ENCODE measurements at regions not wholly inside any gene's neighbourhood (a gene's known extent, or its start where the extent isn't known, plus 50 kb on each side); places are given as distances from the start of the nearest gene placed in this dataset.

DNA sequence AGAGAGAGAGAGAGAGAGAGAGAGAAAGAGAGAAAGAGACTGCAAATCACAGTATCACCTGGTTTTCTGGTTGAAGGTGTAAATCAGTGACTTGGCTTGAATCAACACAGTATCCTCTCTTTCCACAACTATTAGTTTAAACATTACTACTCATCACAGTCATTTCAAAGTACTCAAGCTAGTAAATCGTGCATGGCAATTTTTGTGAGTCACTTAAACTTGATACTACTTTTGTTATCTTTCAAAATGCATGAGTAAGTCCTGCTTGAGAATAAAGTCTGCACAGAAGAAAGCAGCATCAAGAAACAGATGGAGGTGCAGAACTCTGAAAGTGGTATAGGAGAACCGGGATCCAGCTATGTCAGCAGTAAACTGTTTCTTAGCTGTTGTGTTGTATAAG is 535.4 kb downstream of the CDH8 start:
- Histone ChIP-seq H3K4me1 (ENCODE audit: control insufficient read depth, insufficient read depth, low read length) (no peaks in the 10 kb centered on the region), H3K9me3 (replicated peaks; ENCODE audit: control insufficient read depth, insufficient read depth, low read length) (no peaks in the 10 kb centered on the region), H3K4me3 (no peak overlapping the region), H4K20me1 (ENCODE audit: control insufficient read depth, insufficient read depth) (no peaks in the 10 kb centered on the region), H3K36me3 (ENCODE audit: control insufficient read depth in 2 of 2, insufficient read depth in 2 of 2, low read length in 1 of 2) (no peaks in the 10 kb centered on the region), H3K27ac (ENCODE audit: control insufficient read depth, insufficient read depth) (no peak overlapping the region), H3K79me2 (ENCODE audit: control insufficient read depth, insufficient read depth, low read length) (no peaks in the 10 kb centered on the region), H3K4me2 (ENCODE audit: control insufficient read depth, insufficient read depth) (no peak overlapping the region), H3K27me3 (replicated peaks in 1 of 2; ENCODE audit: control insufficient read depth in 2 of 2, insufficient read depth in 2 of 2, low read length in 1 of 2) (no peaks in the 10 kb centered on the region), H3K9ac (ENCODE audit: control insufficient read depth, insufficient read depth, low read length) (no peak overlapping the region), H2AFZ (ENCODE audit: control insufficient read depth, low read depth, low read length) (no peak overlapping the region)
- ChIA-PET CTCF (no interaction called here), RAD21 (ENCODE audit: unreplicated experiment) (no interaction called here), POLR2A (no interaction called here), SMC1A (ENCODE audit: uncharacterized antibody, unreplicated experiment) (no interaction called here)
- no peak for TF ChIP-seq POLR2A (IDR thresholded peaks at IDR 0.05; ENCODE audit: low read depth, low read length)
- no peak for TF ChIP-seq SP1 (IDR thresholded peaks at IDR 0.05; ENCODE audit: low read depth, low read length)
- WGBS (ENCODE audit: insufficient coverage, insufficient replicate concordance, low lambda C conversion rate, missing lambda C conversion rate), result 0% methylated on average over 2 of the region's 2 CpGs
- DNase-seq (ENCODE audit: low read depth, low spot score), result no peak
- ATAC-seq, result no peak
- FAIRE-seq, result no peak
- in situ Hi-C loops (cut with MboI) (no loop called here), intact Hi-C loops (cut with micrococcal nuclease; ENCODE audit: unreplicated experiment) (no loop called here)
- BruUV-seq (replicated peaks), result no TSS peak

DNA sequence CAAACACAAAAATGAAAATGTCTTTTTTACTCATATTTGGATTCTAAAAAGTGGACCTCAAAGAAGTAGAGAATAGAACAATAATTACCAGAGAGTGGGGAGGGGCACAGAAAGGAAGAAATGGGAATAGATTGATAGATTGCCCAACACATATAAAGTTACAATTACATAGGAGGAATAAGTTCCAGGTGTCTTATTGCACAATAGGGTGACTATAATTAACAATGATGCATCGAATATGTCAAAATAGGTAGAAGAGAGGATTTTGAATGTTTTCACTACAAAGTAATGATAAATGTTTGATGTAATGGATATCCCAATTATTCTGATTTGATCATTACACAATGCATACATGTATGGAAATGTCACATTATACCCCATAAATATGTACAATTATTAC is 556.0 kb downstream of the CDH8 start:
- no peaks in the 10 kb centered on the region for H3K36me3 ChIP-seq (ENCODE audit: control insufficient read depth in 2 of 2, insufficient read depth in 2 of 2, low read length in 1 of 2)
- H3K27ac ChIP-seq (ENCODE audit: control insufficient read depth, insufficient read depth), result no peak overlapping the region
- no TSS peak for BruUV-seq (replicated peaks)
- no peaks in the 10 kb centered on the region for H3K27me3 ChIP-seq (replicated peaks in 1 of 2; ENCODE audit: control insufficient read depth in 2 of 2, insufficient read depth in 2 of 2, low read length in 1 of 2)
- POLR2A ChIA-PET, result no interaction called here
- no peak overlapping the region for H3K9ac ChIP-seq (ENCODE audit: control insufficient read depth, insufficient read depth, low read length)
- CTCF ChIA-PET, result no interaction called here
- H3K4me3 ChIP-seq, result no peak overlapping the region
- no peaks in the 10 kb centered on the region for H3K4me1 ChIP-seq (ENCODE audit: control insufficient read depth, insufficient read depth, low read length)
- 43% methylated on average over 1 of the region's 1 CpG for WGBS (ENCODE audit: insufficient coverage, insufficient replicate concordance, low lambda C conversion rate, missing lambda C conversion rate)
- H2AFZ ChIP-seq (ENCODE audit: control insufficient read depth, low read depth, low read length), result no peak overlapping the region
- no peaks in the 10 kb centered on the region for H3K9me3 ChIP-seq (replicated peaks; ENCODE audit: control insufficient read depth, insufficient read depth, low read length)
- RAD21 ChIA-PET (ENCODE audit: unreplicated experiment), result no interaction called here
- in situ Hi-C loops (cut with MboI), result no loop called here
- TF ChIP-seq ZNF384 (IDR thresholded peaks at IDR 0.05; ENCODE audit: borderline replicate concordance, low read depth, low read length) (no peak), SUZ12 (IDR thresholded peaks at IDR 0.05; ENCODE audit: unreplicated experiment) (no peak), NFYA (IDR thresholded peaks at IDR 0.05; ENCODE audit: borderline replicate concordance, low read depth, low read length) (no peak), TAF1 (IDR thresholded peaks at IDR 0.05; ENCODE audit: borderline replicate concordance, low read depth, low read length) (no peak)
- TF ChIP-seq, protein P1, sequence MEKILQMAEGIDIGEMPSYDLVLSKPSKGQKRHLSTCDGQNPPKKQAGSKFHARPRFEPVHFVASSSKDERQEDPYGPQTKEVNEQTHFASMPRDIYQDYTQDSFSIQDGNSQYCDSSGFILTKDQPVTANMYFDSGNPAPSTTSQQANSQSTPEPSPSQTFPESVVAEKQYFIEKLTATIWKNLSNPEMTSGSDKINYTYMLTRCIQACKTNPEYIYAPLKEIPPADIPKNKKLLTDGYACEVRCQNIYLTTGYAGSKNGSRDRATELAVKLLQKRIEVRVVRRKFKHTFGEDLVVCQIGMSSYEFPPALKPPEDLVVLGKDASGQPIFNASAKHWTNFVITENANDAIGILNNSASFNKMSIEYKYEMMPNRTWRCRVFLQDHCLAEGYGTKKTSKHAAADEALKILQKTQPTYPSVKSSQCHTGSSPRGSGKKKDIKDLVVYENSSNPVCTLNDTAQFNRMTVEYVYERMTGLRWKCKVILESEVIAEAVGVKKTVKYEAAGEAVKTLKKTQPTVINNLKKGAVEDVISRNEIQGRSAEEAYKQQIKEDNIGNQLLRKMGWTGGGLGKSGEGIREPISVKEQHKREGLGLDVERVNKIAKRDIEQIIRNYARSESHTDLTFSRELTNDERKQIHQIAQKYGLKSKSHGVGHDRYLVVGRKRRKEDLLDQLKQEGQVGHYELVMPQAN (conservative IDR thresholded peaks at IDR 0.05), result no peak
- no peak for FAIRE-seq
- no peak overlapping the region for H3K4me2 ChIP-seq (ENCODE audit: control insufficient read depth, insufficient read depth)
- SMC1A ChIA-PET (ENCODE audit: uncharacterized antibody, unreplicated experiment), result no interaction called here
- DNase-seq (ENCODE audit: low read depth, low spot score), result no peak
- no peaks in the 10 kb centered on the region for H4K20me1 ChIP-seq (ENCODE audit: control insufficient read depth, insufficient read depth)
- intact Hi-C loops (cut with micrococcal nuclease; ENCODE audit: unreplicated experiment), result no loop called here
- H3K79me2 ChIP-seq (ENCODE audit: control insufficient read depth, insufficient read depth, low read length), result no peaks in the 10 kb centered on the region
- ATAC-seq, result no peak
